ENCODE measurements at regions not wholly inside any gene's neighbourhood (a gene's known extent, or its start where the extent isn't known, plus 50 kb on each side); places are given as distances from the start of the nearest gene placed in this dataset.

- Histone ChIP-seq H3K27ac (no peak overlapping the region), H3K36me3 (no peaks in the 10 kb centered on the region), H3K27me3 (no peaks in the 10 kb centered on the region), H3K9me3 (no peaks in the 10 kb centered on the region), H3K4me3 (replicated peaks in 1 of 3) (no peak overlapping the region), H3K4me1 (no peaks in the 10 kb centered on the region)
- DNase-seq, result no peak
- TF ChIP-seq, protein P1, sequence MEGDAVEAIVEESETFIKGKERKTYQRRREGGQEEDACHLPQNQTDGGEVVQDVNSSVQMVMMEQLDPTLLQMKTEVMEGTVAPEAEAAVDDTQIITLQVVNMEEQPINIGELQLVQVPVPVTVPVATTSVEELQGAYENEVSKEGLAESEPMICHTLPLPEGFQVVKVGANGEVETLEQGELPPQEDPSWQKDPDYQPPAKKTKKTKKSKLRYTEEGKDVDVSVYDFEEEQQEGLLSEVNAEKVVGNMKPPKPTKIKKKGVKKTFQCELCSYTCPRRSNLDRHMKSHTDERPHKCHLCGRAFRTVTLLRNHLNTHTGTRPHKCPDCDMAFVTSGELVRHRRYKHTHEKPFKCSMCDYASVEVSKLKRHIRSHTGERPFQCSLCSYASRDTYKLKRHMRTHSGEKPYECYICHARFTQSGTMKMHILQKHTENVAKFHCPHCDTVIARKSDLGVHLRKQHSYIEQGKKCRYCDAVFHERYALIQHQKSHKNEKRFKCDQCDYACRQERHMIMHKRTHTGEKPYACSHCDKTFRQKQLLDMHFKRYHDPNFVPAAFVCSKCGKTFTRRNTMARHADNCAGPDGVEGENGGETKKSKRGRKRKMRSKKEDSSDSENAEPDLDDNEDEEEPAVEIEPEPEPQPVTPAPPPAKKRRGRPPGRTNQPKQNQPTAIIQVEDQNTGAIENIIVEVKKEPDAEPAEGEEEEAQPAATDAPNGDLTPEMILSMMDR (IDR thresholded peaks at IDR 0.05), result no peak
- TF ChIP-seq POLR2A (IDR thresholded peaks at IDR 0.05), result no peak
- intact Hi-C loops (cut with DNase I), result no loop called here
Measured at GRCh38 chr6:134735461-134735860, 214.4 kb downstream of the ALDH8A1 start.

- H3K4me3 ChIP-seq (replicated peaks in 1 of 3), result no peak overlapping the region
- no peaks in the 10 kb centered on the region for H3K4me1 ChIP-seq
- no peaks in the 10 kb centered on the region for H3K9me3 ChIP-seq
- 68 to 79% methylated on average over 6 of the region's 6 CpGs for WGBS, 2 donors
- intact Hi-C loops (cut with DNase I), result no loop called here
- H3K27me3 ChIP-seq, result no peaks in the 10 kb centered on the region
- DNase-seq, result no peak
- H3K27ac ChIP-seq, result no peak overlapping the region
- H3K36me3 ChIP-seq, result no peaks in the 10 kb centered on the region
- TF ChIP-seq POLR2A (IDR thresholded peaks at IDR 0.05), result no peak
- TF ChIP-seq, protein P1 (IDR thresholded peaks at IDR 0.05), result no peak
Measured at GRCh38 chr6:134734312-134734869, 215.5 kb downstream of the ALDH8A1 start.

DNA sequence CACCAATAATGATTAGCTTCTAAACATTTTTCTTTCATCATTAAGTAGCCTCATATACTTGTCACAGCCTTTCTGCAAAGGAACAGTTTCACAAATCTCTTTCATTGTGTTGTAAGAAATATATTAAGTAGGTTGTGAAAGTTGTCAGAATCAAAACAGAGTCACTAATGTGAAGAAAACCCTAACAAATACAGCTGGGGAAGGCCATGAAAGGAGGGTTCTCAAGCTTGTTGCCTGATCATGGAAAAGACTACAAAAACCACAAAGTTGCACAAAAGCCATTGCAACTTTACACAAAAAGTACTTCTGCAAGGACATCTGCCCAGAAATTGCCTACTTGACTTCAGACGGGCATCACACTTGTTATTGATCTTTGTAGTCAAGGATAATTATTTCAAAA, 216.1 kb downstream of the ALDH8A1 start:
- intact Hi-C loops (cut with DNase I), result no loop called here
- 88 to 89% methylated on average over 1 of the region's 1 CpG for WGBS, 2 donors

DNA sequence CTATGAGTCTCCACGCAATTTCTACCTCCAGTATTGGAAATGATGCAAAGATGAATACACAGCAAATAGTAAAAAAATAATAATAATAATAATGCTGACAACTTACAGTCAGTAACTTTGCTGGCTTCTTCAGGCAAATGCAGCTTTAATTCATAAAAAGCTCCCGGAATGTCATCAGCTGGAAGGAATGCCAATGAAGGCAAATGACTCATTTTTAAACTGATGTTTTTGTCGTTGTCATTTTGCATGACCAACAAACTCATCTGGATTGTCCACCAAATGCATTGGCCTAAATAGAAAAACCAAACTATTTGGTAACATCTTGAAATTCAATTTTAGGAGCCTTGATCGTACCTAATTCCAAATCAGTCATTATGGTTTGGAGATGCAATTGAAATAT, 217.1 kb downstream of the ALDH8A1 start:
- H3K36me3 ChIP-seq, result no peaks in the 10 kb centered on the region
- no peak for TF ChIP-seq POLR2A (IDR thresholded peaks at IDR 0.05)
- TF ChIP-seq, protein P1 (IDR thresholded peaks at IDR 0.05), result no peak
- WGBS, 2 donors, result 77 to 81% methylated on average over 4 of the region's 4 CpGs

More for the DNA sequence above, 216.1 kb downstream of the ALDH8A1 start:
- Histone ChIP-seq H3K4me3 (replicated peaks in 1 of 3) (no peak overlapping the region), H3K36me3 (no peaks in the 10 kb centered on the region), H3K27me3 (no peaks in the 10 kb centered on the region), H3K4me1 (no peaks in the 10 kb centered on the region), H3K9me3 (no peaks in the 10 kb centered on the region), H3K27ac (no peak overlapping the region)
- TF ChIP-seq, protein P1 (IDR thresholded peaks at IDR 0.05), result no peak
- TF ChIP-seq POLR2A (IDR thresholded peaks at IDR 0.05), result no peak
- DNase-seq, result no peak

DNA sequence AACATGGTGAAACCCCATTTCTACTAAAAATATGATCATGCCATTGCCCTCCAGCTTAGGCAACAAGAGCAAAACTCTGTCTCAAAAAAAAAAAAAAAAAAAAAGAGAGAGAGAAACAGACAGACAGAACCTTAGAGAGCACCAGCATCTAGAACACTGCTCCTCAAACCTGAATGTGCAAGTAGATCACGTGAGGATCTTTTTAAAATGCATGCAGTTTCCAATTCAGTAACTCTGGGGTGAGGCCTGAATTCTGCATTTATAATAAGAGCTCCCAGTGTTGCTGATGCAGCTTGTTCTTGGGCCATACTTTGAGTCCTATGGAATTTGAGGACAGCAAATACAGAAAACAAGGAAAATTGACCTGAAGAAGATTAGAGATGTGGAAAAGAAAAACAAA, 218.3 kb downstream of the ALDH8A1 start:
- no peaks in the 10 kb centered on the region for H3K27me3 ChIP-seq
- no peak overlapping the region for H3K4me3 ChIP-seq (replicated peaks in 1 of 3)
- intact Hi-C loops (cut with DNase I), result no loop called here
- TF ChIP-seq, protein P1 (IDR thresholded peaks at IDR 0.05), result no peak
- TF ChIP-seq POLR2A (IDR thresholded peaks at IDR 0.05), result no peak
- no peaks in the 10 kb centered on the region for H3K4me1 ChIP-seq
- 91 to 95% methylated on average over 1 of the region's 1 CpG for WGBS, 2 donors
- no peak overlapping the region for H3K27ac ChIP-seq
- no peak for DNase-seq
- no peaks in the 10 kb centered on the region for H3K9me3 ChIP-seq
- no peaks in the 10 kb centered on the region for H3K36me3 ChIP-seq

More for the DNA sequence above, 217.1 kb downstream of the ALDH8A1 start:
- Histone ChIP-seq H3K27me3 (no peaks in the 10 kb centered on the region), H3K4me1 (no peaks in the 10 kb centered on the region), H3K4me3 (replicated peaks in 1 of 3) (no peak overlapping the region), H3K9me3 (no peaks in the 10 kb centered on the region), H3K27ac (no peak overlapping the region)
- DNase-seq, result no peak
- intact Hi-C loops (cut with DNase I), result no loop called here
